ENCODE measurements at regions not wholly inside any gene's neighbourhood (a gene's known extent, or its start where the extent isn't known, plus 50 kb on each side); places are given as distances from the start of the nearest gene placed in this dataset.
"Not testable (repeated sequence)": the region's sequence is repeated elsewhere in the genome, so short reads cannot be mapped to it uniquely, and the experiment has no call there.

- no peak for ATAC-seq
- Histone ChIP-seq H3K9me3 (no peaks in the 10 kb centered on the region), H3K4me1 (no peaks in the 10 kb centered on the region), H3K4me3 (no peak overlapping the region), H3K27ac (no peak overlapping the region), H3K36me3 (no peaks in the 10 kb centered on the region), H3K27me3 (no peaks in the 10 kb centered on the region)
- TF ChIP-seq CTCF (IDR thresholded peaks at IDR 0.05), result no peak
- TF ChIP-seq POLR2A (IDR thresholded peaks at IDR 0.05), result no peak
- no peak for DNase-seq
- 24% methylated on average over 1 of the region's 1 CpG for WGBS (ENCODE audit: insufficient coverage, low coverage, low lambda C conversion rate, missing lambda C conversion rate)
- intact Hi-C loops (cut with DNase I), result no loop called here
Measured at GRCh38 chrX:15016051-15016450, 142.8 kb downstream of the MOSPD2 start.

GRCh38 chrX:15014281-15014680 is 141.1 kb downstream of the MOSPD2 start:
- Histone ChIP-seq H3K9me3 (no peaks in the 10 kb centered on the region), H3K4me1 (no peaks in the 10 kb centered on the region), H3K36me3 (no peaks in the 10 kb centered on the region), H3K4me3 (no peak overlapping the region), H3K27ac (no peak overlapping the region), H3K27me3 (no peaks in the 10 kb centered on the region)
- TF ChIP-seq POLR2A (IDR thresholded peaks at IDR 0.05) (no peak), CTCF (IDR thresholded peaks at IDR 0.05) (no peak)
- no peak for ATAC-seq
- intact Hi-C loops (cut with DNase I), result no loop called here
- no peak for DNase-seq
- 48% methylated on average over 2 of the region's 2 CpGs for WGBS (ENCODE audit: insufficient coverage, low coverage, low lambda C conversion rate, missing lambda C conversion rate)

- WGBS (ENCODE audit: insufficient coverage, low coverage, low lambda C conversion rate, missing lambda C conversion rate), result 15% methylated on average over 1 of the region's 1 CpG
- no peaks in the 10 kb centered on the region for H3K9me3 ChIP-seq
Measured at GRCh38 chrX:15013461-15013860, 140.2 kb downstream of the MOSPD2 start.

GRCh38 chrX:14997271-14997670 is 124.0 kb downstream of the MOSPD2 start:
- H3K9me3 ChIP-seq, result no peaks in the 10 kb centered on the region
- ATAC-seq (no peak), DNase-seq (no peak)
- TF ChIP-seq POLR2A (IDR thresholded peaks at IDR 0.05) (no peak), CTCF (IDR thresholded peaks at IDR 0.05) (no peak)
- intact Hi-C loops (cut with DNase I), result no loop called here
- no peaks in the 10 kb centered on the region for H3K4me1 ChIP-seq
- WGBS (ENCODE audit: insufficient coverage, low coverage, low lambda C conversion rate, missing lambda C conversion rate), result 22% methylated on average over 2 of the region's 2 CpGs
- no peak overlapping the region for H3K4me3 ChIP-seq
- no peaks in the 10 kb centered on the region for H3K27me3 ChIP-seq
- H3K36me3 ChIP-seq, result no peaks in the 10 kb centered on the region
- H3K27ac ChIP-seq, result no peak overlapping the region

More at GRCh38 chrX:15013461-15013860, 140.2 kb downstream of the MOSPD2 start:
- ATAC-seq (no peak), DNase-seq (no peak)
- intact Hi-C loops (cut with DNase I), result no loop called here
- Histone ChIP-seq H3K4me3 (no peak overlapping the region), H3K36me3 (no peaks in the 10 kb centered on the region), H3K27me3 (no peaks in the 10 kb centered on the region), H3K27ac (no peak overlapping the region), H3K4me1 (no peaks in the 10 kb centered on the region)
- TF ChIP-seq POLR2A (IDR thresholded peaks at IDR 0.05) (no peak), CTCF (IDR thresholded peaks at IDR 0.05) (no peak)

DNA sequence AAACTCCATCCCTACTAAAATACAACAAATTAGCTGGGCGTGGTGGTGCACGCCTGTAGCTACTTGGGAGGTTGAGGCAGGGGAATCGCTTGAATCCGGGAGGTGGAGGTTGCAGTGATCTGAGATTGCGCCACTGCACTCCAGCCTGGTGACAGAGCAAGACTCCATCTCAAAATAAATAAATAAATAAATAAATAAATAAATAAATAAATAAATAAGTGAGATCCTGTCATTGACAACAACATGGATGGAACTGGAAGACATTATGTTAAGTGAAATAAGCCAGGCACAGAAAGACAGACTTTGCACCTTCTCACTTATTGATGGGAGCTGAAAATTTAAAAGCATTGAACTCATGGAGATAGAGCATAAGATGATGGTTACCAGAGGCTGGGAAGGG is 111.2 kb downstream of the MOSPD2 start:
- H3K4me1 ChIP-seq; H3K4me3 ChIP-seq; H3K27me3 ChIP-seq; intact Hi-C loops (cut with DNase I); H3K9me3 ChIP-seq; DNase-seq; H3K27ac ChIP-seq; H3K36me3 ChIP-seq; ATAC-seq: not testable (repeated sequence)
- WGBS (ENCODE audit: insufficient coverage, low coverage, low lambda C conversion rate, missing lambda C conversion rate), result 29% methylated on average over 1 of the region's 5 CpGs

Measured in right lobe of liver (tissue), 6 donors.